Lower lobe of right lung (tissue), 2 donors: ENCODE measurements at regions not wholly inside any gene's neighbourhood (a gene's known extent, or its start where the extent isn't known, plus 50 kb on each side); places are given as distances from the start of the nearest gene placed in this dataset.

Experiments used
- ATAC-seq, 2 donors: fragments of 200-7000 bp; cut with Tn5 transposase; one replicate each; pipeline ENCODE4 v1.9.1; 2020 to 2022; ENCODE audit warnings: mild to moderate bottlenecking in 2 of 2, moderate library complexity in 2 of 2
- DNase-seq: peaks from one replicate; pipeline ENCODE4 v3.0.0-alpha.2; 2020
- H3K27ac ChIP-seq: fragments of 200-600 bp; one replicate; pipeline ENCODE4 v1.8.0; 2022
- H3K27me3 ChIP-seq: fragments of 200-600 bp; one replicate; pipeline ENCODE4 v1.8.0; 2022; ENCODE audit warnings: low read depth
- H3K36me3 ChIP-seq: fragments of 200-600 bp; one replicate; pipeline ENCODE4 v1.8.0; 2022; ENCODE audit warnings: mild to moderate bottlenecking
- H3K4me1 ChIP-seq: fragments of 200-600 bp; one replicate; pipeline ENCODE4 v1.8.0; 2022
- H3K4me3 ChIP-seq: fragments of 200-600 bp; one replicate; pipeline ENCODE4 v1.8.0; 2022; ENCODE audit warnings: mild to moderate bottlenecking
- H3K9me3 ChIP-seq: fragments of 200-600 bp; one replicate; pipeline ENCODE4 v1.8.0; 2022
- CTCF ChIP-seq: fragments of 200-600 bp; IDR thresholded peaks from one replicate; pipeline ENCODE4 v1.8.0; 2022; ENCODE audit warnings: antibody characterized with exemption, mild to moderate bottlenecking
- intact Hi-C: fragments of 100-400 bp; cut with DNase I; formaldehyde crosslinking; loops from one replicate; pipeline ENCODE4 v1.11.0; 2022
- donor health status: DM: no; HTN: yes; CAD: no; lungs with severe emphysema.

DNA sequence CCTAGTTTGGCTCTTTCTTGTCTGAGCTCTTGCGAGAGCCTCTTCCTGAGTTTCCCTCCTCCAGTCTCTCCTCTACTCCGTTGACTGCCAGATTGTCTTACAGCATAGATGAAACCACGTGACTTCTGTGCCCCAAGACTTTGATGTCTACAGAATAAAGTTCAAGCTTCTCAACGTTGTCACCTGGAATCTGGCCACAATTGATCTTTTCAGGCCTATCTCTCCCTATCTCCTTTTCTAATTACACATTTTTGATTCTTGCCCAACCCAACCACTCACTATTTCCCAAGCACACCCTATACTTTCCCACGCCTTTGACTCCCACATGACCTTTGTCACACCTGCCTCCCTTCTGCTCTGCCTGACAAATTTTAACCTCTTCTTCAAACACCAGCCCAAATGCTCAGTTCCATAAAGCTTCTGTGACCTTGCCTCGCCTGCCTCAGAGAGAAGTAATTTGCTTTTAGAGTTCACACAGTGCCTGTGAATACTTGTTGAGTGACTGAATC lies 52.4 kb upstream of the PMFBP1 start:
- intact Hi-C loops = no loop called here
- Histone ChIP-seq H3K4me1 (no peaks in the 10 kb centered on the region), H3K36me3 (no peaks in the 10 kb centered on the region), H3K27ac (no peak overlapping the region), H3K9me3 (no peaks in the 10 kb centered on the region), H3K4me3 (no peak overlapping the region), H3K27me3 (no peaks in the 10 kb centered on the region)
- no peak for TF ChIP-seq CTCF
- DNase-seq (no peak), ATAC-seq (no peak)

- Histone ChIP-seq H3K36me3 (no peaks in the 10 kb centered on the region), H3K27me3 (no peaks in the 10 kb centered on the region), H3K27ac (no peak overlapping the region), H3K4me3 (no peak overlapping the region), H3K9me3 (no peaks in the 10 kb centered on the region), H3K4me1 (no peaks in the 10 kb centered on the region)
- intact Hi-C loops = no loop called here
- DNase-seq = no peak
- no peak for ATAC-seq
- TF ChIP-seq CTCF = no peak
These were observed 50.5 kb upstream of the PMFBP1 start for GRCh38 chr16:72222503-72222902.
